Fibroblast of skin of right quadriceps (primary cell): ENCODE measurements at regions not wholly inside any gene's neighbourhood (a gene's known extent, or its start where the extent isn't known, plus 50 kb on each side); places are given as distances from the start of the nearest gene placed in this dataset.
"Not testable (repeated sequence)": the region's sequence is repeated elsewhere in the genome, so short reads cannot be mapped to it uniquely, and the experiment has no call there.

Source experiments
- DNase-seq: peaks from one replicate; pipeline ENCODE4 v3.0.0-alpha.2; 2013

GRCh38 chr12:89053817-89054216, 298.5 kb downstream of the DUSP6 start:
- not testable (repeated sequence) for DNase-seq

- peak; percentile 69 for DNase-seq
Measured at GRCh38 chr12:89051065-89051677, 301.1 kb downstream of the DUSP6 start.

GRCh38 chr12:89047856-89048418, 304.4 kb downstream of the DUSP6 start:
- DNase-seq: no peak

- DNase-seq: no peak
Measured at GRCh38 chr12:89041078-89041477, 311.2 kb downstream of the DUSP6 start.

GRCh38 chr12:89040146-89040964, 311.9 kb downstream of the DUSP6 start:
- DNase-seq: peak; percentile 51

GRCh38 chr12:89038831-89039512, 313.3 kb downstream of the DUSP6 start:
- no peak for DNase-seq

GRCh38 chr12:89033062-89033461, 319.2 kb downstream of the DUSP6 start:
- DNase-seq: no peak

GRCh38 chr12:89029961-89030360, 322.3 kb downstream of the DUSP6 start:
- peak; percentile 26 for DNase-seq

GRCh38 chr12:89024580-89024979, 327.7 kb downstream of the DUSP6 start:
- DNase-seq: no peak

- DNase-seq: no peak
Measured at GRCh38 chr12:89023936-89024335, 328.4 kb downstream of the DUSP6 start.

GRCh38 chr12:89020689-89021088, 331.6 kb downstream of the DUSP6 start:
- no peak for DNase-seq

GRCh38 chr12:89020121-89020480, 332.2 kb downstream of the DUSP6 start:
- no peak for DNase-seq

GRCh38 chr12:89019439-89020120, 332.7 kb downstream of the DUSP6 start:
- peak; percentile 83 for DNase-seq

- DNase-seq: peak; percentile 66
Measured at GRCh38 chr12:89016970-89017778, 335.1 kb downstream of the DUSP6 start.

GRCh38 chr12:89015419-89015818, 336.9 kb downstream of the DUSP6 start:
- DNase-seq: no peak

- no peak for DNase-seq
Measured at GRCh38 chr12:88998421-88998820, 353.9 kb downstream of the DUSP6 start.

GRCh38 chr12:88996200-88996788, 356.0 kb downstream of the DUSP6 start:
- DNase-seq: no peak

GRCh38 chr12:88994971-88995370, 357.3 kb downstream of the DUSP6 start:
- DNase-seq: no peak

GRCh38 chr12:88994537-88994936, 357.8 kb downstream of the DUSP6 start:
- DNase-seq: peak; percentile 13

GRCh38 chr12:88993651-88994050, 358.6 kb downstream of the DUSP6 start:
- peak; percentile 70 for DNase-seq

GRCh38 chr12:88986056-88986455, 366.2 kb downstream of the DUSP6 start:
- no peak for DNase-seq

- DNase-seq: peak; percentile 29
Measured at GRCh38 chr12:88985631-88986030, 366.7 kb downstream of the DUSP6 start.
